HG02642 (cell line): ENCODE measurements at regions not wholly inside any gene's neighbourhood (a gene's known extent, or its start where the extent isn't known, plus 50 kb on each side); places are given as distances from the start of the nearest gene placed in this dataset.

ENCODE experiments used
- ATAC-seq: cut with Tn5 transposase; IDR thresholded peaks from one replicate; pipeline ENCODE4 v1.9.1; 2021; ENCODE audit warnings: mild to moderate bottlenecking; ENCODE audit not compliant: unreplicated experiment, poor library complexity

GRCh38 chr16:80367037-80367658, 173.6 kb upstream of the DYNLRB2 start:
- ATAC-seq = no peak

- ATAC-seq = no peak
These were observed 174.8 kb upstream of the DYNLRB2 start for GRCh38 chr16:80366023-80366422.

- ATAC-seq = no peak
These were observed 178.0 kb upstream of the DYNLRB2 start for GRCh38 chr16:80362816-80363215.

- ATAC-seq = no peak
These were observed 184.4 kb upstream of the DYNLRB2 start for GRCh38 chr16:80356365-80356764.

- ATAC-seq = no peak
These were observed 185.5 kb upstream of the DYNLRB2 start for GRCh38 chr16:80355335-80355734.

GRCh38 chr16:80350061-80350460, 190.7 kb upstream of the DYNLRB2 start:
- no peak for ATAC-seq

- ATAC-seq = no peak
These were observed 192.9 kb upstream of the DYNLRB2 start for GRCh38 chr16:80347900-80348299.

GRCh38 chr16:80347002-80347401, 193.8 kb upstream of the DYNLRB2 start:
- no peak for ATAC-seq

GRCh38 chr16:80346111-80346632, 194.6 kb upstream of the DYNLRB2 start:
- no peak for ATAC-seq

GRCh38 chr16:80345701-80346100, 195.1 kb upstream of the DYNLRB2 start:
- no peak for ATAC-seq

- no peak for ATAC-seq
These were observed 196.2 kb upstream of the DYNLRB2 start for GRCh38 chr16:80344570-80344969.

GRCh38 chr16:80341263-80341662, 199.5 kb upstream of the DYNLRB2 start:
- ATAC-seq = no peak

- ATAC-seq = no peak
These were observed 203.0 kb upstream of the DYNLRB2 start for GRCh38 chr16:80337786-80338185.

- no peak for ATAC-seq
These were observed 210.0 kb upstream of the DYNLRB2 start for GRCh38 chr16:80330803-80331202.

- no peak for ATAC-seq
These were observed 210.6 kb upstream of the DYNLRB2 start for GRCh38 chr16:80330150-80330549.

GRCh38 chr16:80327740-80328139, 213.1 kb upstream of the DYNLRB2 start:
- ATAC-seq = no peak

GRCh38 chr16:80324371-80324770, 216.4 kb upstream of the DYNLRB2 start:
- ATAC-seq = no peak

GRCh38 chr16:80323808-80324195, 217.0 kb upstream of the DYNLRB2 start:
- no peak for ATAC-seq

- no peak for ATAC-seq
These were observed 217.5 kb upstream of the DYNLRB2 start for GRCh38 chr16:80323187-80323807.

- no peak for ATAC-seq
These were observed 221.6 kb upstream of the DYNLRB2 start for GRCh38 chr16:80319181-80319580.

- ATAC-seq = no peak
These were observed 222.7 kb upstream of the DYNLRB2 start for GRCh38 chr16:80318107-80318506.

GRCh38 chr16:80317599-80318037, 223.2 kb upstream of the DYNLRB2 start:
- no peak for ATAC-seq
